GM12875 (cell line): ENCODE measurements at regions not wholly inside any gene's neighbourhood (a gene's known extent, or its start where the extent isn't known, plus 50 kb on each side); places are given as distances from the start of the nearest gene placed in this dataset.

Experiments used
- H3K4me3 ChIP-seq: one replicate; pipeline ENCODE4 v1.5.1; 2011; ENCODE audit warnings: low read depth, low read length, control low read depth
- CTCF ChIP-seq: IDR thresholded peaks from 2 replicates; pipeline ENCODE4 v1.5.1; 2011; ENCODE audit warnings: low read depth, mild to moderate bottlenecking, control low read depth, inconsistent platforms, low read length, moderate library complexity, borderline replicate concordance; ENCODE audit not compliant: insufficient read depth

- TF ChIP-seq CTCF = no peak
- no peak overlapping the region for H3K4me3 ChIP-seq
These were observed 123.9 kb upstream of the ABCA1 start for GRCh38 chr9:105051897-105052296.

GRCh38 chr9:105052346-105052745 lies 124.4 kb upstream of the ABCA1 start:
- H3K4me3 ChIP-seq = no peak overlapping the region
- no peak for TF ChIP-seq CTCF

GRCh38 chr9:105053209-105053652 lies 125.3 kb upstream of the ABCA1 start:
- no peak overlapping the region for H3K4me3 ChIP-seq
- TF ChIP-seq CTCF = no peak

GRCh38 chr9:105054491-105054890 lies 126.5 kb upstream of the ABCA1 start:
- no peak overlapping the region for H3K4me3 ChIP-seq
- no peak for TF ChIP-seq CTCF

- TF ChIP-seq CTCF = no peak
- H3K4me3 ChIP-seq = no peak overlapping the region
These were observed 128.0 kb upstream of the ABCA1 start for GRCh38 chr9:105055917-105056316.

- no peak for TF ChIP-seq CTCF
- H3K4me3 ChIP-seq = no peak overlapping the region
These were observed 129.6 kb upstream of the ABCA1 start for GRCh38 chr9:105057551-105057950.

GRCh38 chr9:105059252-105059651 lies 131.3 kb upstream of the ABCA1 start:
- no peak overlapping the region for H3K4me3 ChIP-seq
- no peak for TF ChIP-seq CTCF
